Suprapubic skin (tissue), 4 donors: ENCODE measurements at regions not wholly inside any gene's neighbourhood (a gene's known extent, or its start where the extent isn't known, plus 50 kb on each side); places are given as distances from the start of the nearest gene placed in this dataset.

Source experiments
- DNase-seq, 2 donors: peaks; one replicate each; pipeline ENCODE4 v3.0.0-alpha.2; 2019; ENCODE audit warnings: low spot score in 2 of 2
- H3K27ac ChIP-seq: fragments of 200-600 bp; sonication (generic); one replicate; pipeline ENCODE4 v1.5.1; 2019
- H3K27me3 ChIP-seq: fragments of 200-600 bp; sonication (generic); one replicate; pipeline ENCODE4 v1.5.1; 2019
- H3K36me3 ChIP-seq: fragments of 200-600 bp; sonication (generic); one replicate; pipeline ENCODE4 v1.5.1; 2019
- H3K4me1 ChIP-seq: fragments of 200-600 bp; sonication (generic); one replicate; pipeline ENCODE4 v1.5.1; 2019
- H3K4me3 ChIP-seq: fragments of 200-600 bp; sonication (generic); one replicate; pipeline ENCODE4 v1.5.1; 2019; ENCODE audit warnings: mild to moderate bottlenecking
- H3K9me3 ChIP-seq: fragments of 200-600 bp; sonication (generic); one replicate; pipeline ENCODE4 v1.5.1; 2019
- EP300 ChIP-seq: sonication (generic); formaldehyde crosslinking; IDR thresholded peaks from one replicate; pipeline ENCODE4 v1.6.1; 2017; ENCODE audit warnings: antibody characterized with exemption
- POLR2A ChIP-seq, 2 donors: fragments of 450-650 bp; IDR thresholded peaks; one replicate each; pipeline ENCODE4 v1.6.1; 2017; ENCODE audit warnings: antibody characterized with exemption in 2 of 2, mild to moderate bottlenecking in 2 of 2, moderate library complexity in 2 of 2
- POLR2AphosphoS5 ChIP-seq, 3 donors: sonication (generic); formaldehyde crosslinking; IDR thresholded peaks; one replicate each; pipeline ENCODE4 v1.6.1; 2017; ENCODE audit warnings: antibody characterized with exemption in 3 of 3
- WGBS: methylation state at CpG from one replicate; pipeline ENCODE4 v1.1.5; 2018; 5-methylcytosine and 5-hydroxymethylcytosine counted together
- TF ChIP-seq, protein P1 (sequence below), 2 donors: fragments of 200-600 bp in 1 of 2; fragments of 450-650 bp in 1 of 2; sonication (generic) in 1 of 2; IDR thresholded peaks; one replicate each; pipeline ENCODE4 v1.5.1; 2016 to 2019; ENCODE audit warnings: antibody characterized with exemption in 2 of 2, mild to moderate bottlenecking in 1 of 2, moderate library complexity in 1 of 2

DNA sequence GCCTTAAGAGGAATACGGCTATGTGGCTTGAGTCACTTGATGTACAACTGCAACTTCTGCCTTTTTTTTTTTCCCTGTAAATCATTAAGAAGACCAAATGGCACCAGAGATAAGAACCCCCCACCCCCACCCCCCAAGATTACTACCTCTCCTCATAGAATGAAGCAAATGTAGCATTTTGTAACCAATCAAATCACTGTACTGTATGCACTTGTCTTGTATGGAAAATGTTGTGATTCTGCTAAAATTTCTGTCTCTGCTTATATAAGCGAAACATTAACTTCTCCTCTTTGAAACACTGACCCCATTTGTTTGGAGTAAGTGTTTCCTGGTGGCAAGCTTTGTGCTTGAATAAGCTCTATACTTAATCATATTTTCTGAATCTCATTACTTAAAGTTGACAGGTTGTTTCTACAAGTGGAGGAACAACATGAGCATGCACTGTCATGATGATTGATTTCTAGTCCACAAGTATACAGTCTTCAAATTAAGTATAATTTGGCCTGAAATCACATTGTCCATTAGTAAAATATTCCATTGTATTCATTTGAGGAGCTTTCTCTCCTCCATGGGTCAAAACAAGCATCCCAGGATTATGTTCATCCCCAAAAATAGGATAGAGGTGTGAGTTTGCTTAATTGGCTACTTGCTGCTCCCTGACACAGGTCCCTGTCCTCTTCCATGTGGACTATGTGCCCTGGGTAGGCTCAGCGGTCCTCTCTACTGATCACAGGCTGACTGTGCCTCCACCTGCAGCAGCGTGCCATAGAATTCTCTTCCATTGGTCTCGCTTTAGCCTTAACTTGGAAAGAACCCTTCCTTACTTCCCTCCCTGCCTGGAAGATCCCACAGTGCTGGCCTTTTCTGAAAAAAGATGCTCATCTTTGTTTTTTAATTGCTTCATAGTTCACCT lies 104.0 kb upstream of the BMP2K start:
- H3K36me3 ChIP-seq: no peaks in the 10 kb centered on the region
- no peak overlapping the region for H3K4me3 ChIP-seq
- DNase-seq: no peak
- no peaks in the 10 kb centered on the region for H3K4me1 ChIP-seq
- no peaks in the 10 kb centered on the region for H3K9me3 ChIP-seq
- WGBS: 95% methylated on average over 5 of the region's 5 CpGs
- H3K27me3 ChIP-seq: no peaks in the 10 kb centered on the region
- TF ChIP-seq POLR2AphosphoS5 (IDR thresholded peaks at IDR 0.05): no peak
- no peak for TF ChIP-seq EP300
- no peak for TF ChIP-seq POLR2A (IDR thresholded peaks at IDR 0.05)
- TF ChIP-seq, protein P1, sequence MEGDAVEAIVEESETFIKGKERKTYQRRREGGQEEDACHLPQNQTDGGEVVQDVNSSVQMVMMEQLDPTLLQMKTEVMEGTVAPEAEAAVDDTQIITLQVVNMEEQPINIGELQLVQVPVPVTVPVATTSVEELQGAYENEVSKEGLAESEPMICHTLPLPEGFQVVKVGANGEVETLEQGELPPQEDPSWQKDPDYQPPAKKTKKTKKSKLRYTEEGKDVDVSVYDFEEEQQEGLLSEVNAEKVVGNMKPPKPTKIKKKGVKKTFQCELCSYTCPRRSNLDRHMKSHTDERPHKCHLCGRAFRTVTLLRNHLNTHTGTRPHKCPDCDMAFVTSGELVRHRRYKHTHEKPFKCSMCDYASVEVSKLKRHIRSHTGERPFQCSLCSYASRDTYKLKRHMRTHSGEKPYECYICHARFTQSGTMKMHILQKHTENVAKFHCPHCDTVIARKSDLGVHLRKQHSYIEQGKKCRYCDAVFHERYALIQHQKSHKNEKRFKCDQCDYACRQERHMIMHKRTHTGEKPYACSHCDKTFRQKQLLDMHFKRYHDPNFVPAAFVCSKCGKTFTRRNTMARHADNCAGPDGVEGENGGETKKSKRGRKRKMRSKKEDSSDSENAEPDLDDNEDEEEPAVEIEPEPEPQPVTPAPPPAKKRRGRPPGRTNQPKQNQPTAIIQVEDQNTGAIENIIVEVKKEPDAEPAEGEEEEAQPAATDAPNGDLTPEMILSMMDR (IDR thresholded peaks at IDR 0.05): no peak
- no peak overlapping the region for H3K27ac ChIP-seq

DNA sequence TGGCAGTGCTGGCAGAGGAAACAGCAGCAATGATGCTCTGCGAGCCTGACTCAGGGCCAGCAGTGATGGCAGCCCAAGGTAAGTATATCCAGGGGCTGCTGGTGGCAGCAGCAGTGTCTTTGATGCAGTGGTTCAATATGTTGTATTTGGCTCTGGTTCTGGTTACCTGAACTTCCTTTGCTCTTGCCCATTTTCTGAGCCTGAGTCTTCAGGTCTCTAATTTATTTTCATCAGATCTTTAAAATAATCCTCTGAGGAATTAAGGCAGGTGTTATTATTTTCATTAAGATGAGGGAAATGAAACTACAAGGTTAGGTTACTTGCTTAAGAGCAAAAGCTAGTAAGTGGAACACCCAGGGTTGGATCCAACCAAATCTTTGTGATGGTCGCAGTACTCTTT lies 102.8 kb upstream of the BMP2K start:
- TF ChIP-seq EP300 (no peak), POLR2A (IDR thresholded peaks at IDR 0.05) (no peak)
- 88% methylated on average over 2 of the region's 2 CpGs for WGBS

DNA sequence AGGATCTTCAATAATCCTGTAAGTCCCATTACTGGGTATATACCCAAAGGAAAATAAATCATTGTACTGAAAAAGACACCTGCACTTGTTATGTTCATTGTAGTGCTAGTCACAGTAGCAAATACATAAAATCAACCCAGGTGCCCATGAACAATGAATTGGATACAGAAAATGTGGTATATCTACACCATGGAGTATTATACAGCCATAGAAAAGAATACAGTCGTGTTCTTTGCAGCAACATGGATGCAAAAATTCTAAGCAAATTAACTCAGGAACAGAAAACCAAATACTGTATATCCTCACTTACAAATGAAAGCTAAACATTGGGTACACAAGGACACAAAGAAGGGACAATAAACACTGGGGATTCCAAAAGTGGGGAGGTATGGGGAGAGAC lies 100.8 kb upstream of the BMP2K start:
- no peaks in the 10 kb centered on the region for H3K4me1 ChIP-seq
- 94% methylated on average over 1 of the region's 1 CpG for WGBS
- DNase-seq: no peak

More for the DNA sequence above, 102.8 kb upstream of the BMP2K start:
- no peaks in the 10 kb centered on the region for H3K27me3 ChIP-seq
- no peak overlapping the region for H3K4me3 ChIP-seq
- no peak for DNase-seq
- no peaks in the 10 kb centered on the region for H3K36me3 ChIP-seq
- H3K4me1 ChIP-seq: no peaks in the 10 kb centered on the region
- H3K9me3 ChIP-seq: no peaks in the 10 kb centered on the region
- no peak overlapping the region for H3K27ac ChIP-seq

DNA sequence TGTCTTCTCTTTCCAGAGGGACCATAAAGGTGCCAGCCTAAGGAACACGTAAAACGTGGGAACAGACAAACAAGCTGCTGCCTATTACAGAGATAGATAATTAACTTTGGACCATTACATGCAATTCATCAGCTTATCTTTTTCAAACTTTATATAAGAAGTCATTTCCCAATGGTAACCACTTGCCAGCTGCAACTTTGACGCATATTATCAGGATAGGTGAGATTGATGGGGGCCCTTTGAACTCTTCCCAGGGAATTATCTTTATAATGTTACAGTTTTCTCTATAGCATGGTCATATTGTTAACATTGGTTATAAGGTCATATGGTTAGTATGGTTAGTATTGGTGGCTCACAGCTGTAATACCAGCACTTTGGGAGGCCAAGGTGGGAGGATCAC lies 94.1 kb upstream of the BMP2K start:
- WGBS: 93% methylated on average over 3 of the region's 3 CpGs
- Histone ChIP-seq H3K4me3 (no peak overlapping the region), H3K36me3 (no peaks in the 10 kb centered on the region), H3K9me3 (no peaks in the 10 kb centered on the region), H3K27ac (no peak overlapping the region), H3K4me1 (no peaks in the 10 kb centered on the region), H3K27me3 (no peaks in the 10 kb centered on the region)
- no peak for DNase-seq
- TF ChIP-seq EP300 (no peak), POLR2A (IDR thresholded peaks at IDR 0.05) (no peak), POLR2AphosphoS5 (IDR thresholded peaks at IDR 0.05) (no peak)
- TF ChIP-seq, protein P1 (IDR thresholded peaks at IDR 0.05): no peak

More for the DNA sequence above, 100.8 kb upstream of the BMP2K start:
- TF ChIP-seq EP300 (no peak), POLR2A (IDR thresholded peaks at IDR 0.05) (no peak), POLR2AphosphoS5 (IDR thresholded peaks at IDR 0.05) (no peak)
- TF ChIP-seq, protein P1 (IDR thresholded peaks at IDR 0.05): no peak
- Histone ChIP-seq H3K27ac (no peak overlapping the region), H3K36me3 (no peaks in the 10 kb centered on the region), H3K4me3 (no peak overlapping the region), H3K9me3 (no peaks in the 10 kb centered on the region), H3K27me3 (no peaks in the 10 kb centered on the region)

- Histone ChIP-seq H3K36me3 (no peaks in the 10 kb centered on the region), H3K4me3 (no peak overlapping the region), H3K4me1 (no peaks in the 10 kb centered on the region), H3K27ac (no peak overlapping the region), H3K9me3 (no peaks in the 10 kb centered on the region), H3K27me3 (no peaks in the 10 kb centered on the region)
- TF ChIP-seq POLR2A (IDR thresholded peaks at IDR 0.05) (no peak), POLR2AphosphoS5 (IDR thresholded peaks at IDR 0.05) (no peak), EP300 (no peak)
- TF ChIP-seq, protein P1 (IDR thresholded peaks at IDR 0.05): no peak
- DNase-seq: no peak
Observed at GRCh38 chr4:78683352-78683751, 92.8 kb upstream of the BMP2K start.
